ENCODE measurements at regions not wholly inside any gene's neighbourhood (a gene's known extent, or its start where the extent isn't known, plus 50 kb on each side); places are given as distances from the start of the nearest gene placed in this dataset.

DNA sequence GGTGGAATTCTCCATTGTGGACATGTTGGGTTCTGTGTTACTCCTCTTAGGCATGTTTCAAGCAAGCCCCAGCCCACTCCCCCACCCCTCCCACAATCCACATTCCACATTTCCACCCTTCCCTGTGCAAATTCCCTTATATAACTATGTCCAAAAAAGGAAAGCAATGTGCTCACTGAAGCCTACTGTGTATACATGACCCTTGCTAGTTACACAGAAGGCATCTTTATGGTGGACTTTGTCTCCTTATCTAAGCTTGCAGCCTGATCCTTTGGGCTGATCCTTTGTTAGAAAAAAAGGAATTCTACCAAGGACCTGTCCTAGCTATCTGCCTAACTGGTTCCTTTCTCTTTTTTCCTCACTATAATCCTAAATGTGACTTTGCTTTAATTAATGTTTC is 796.8 kb downstream of the NLGN4X start:
- Histone ChIP-seq H4K20me1 (ENCODE audit: insufficient read depth) (no peaks in the 10 kb centered on the region), H3K27ac (ENCODE audit: low read length) (no peak overlapping the region), H3F3A (ENCODE audit: insufficient read depth, low read length, poor library complexity, severe bottlenecking) (no peaks in the 10 kb centered on the region), H3K4me3 (ENCODE audit: low read length) (no peak overlapping the region), H3K9me2 (ENCODE audit: insufficient read depth, low read length) (no peaks in the 10 kb centered on the region), H2AFZ (ENCODE audit: low read depth, low read length) (no peak overlapping the region), H3K4me2 (ENCODE audit: low read length) (no peak overlapping the region), H3K79me2 (replicated peaks; ENCODE audit: insufficient read depth, low read length) (no peaks in the 10 kb centered on the region), H3K27me3 (ENCODE audit: insufficient read depth, low read depth, low read length) (no peaks in the 10 kb centered on the region), H3K36me3 (ENCODE audit: insufficient read depth, low read length) (no peaks in the 10 kb centered on the region), H3K9me3 (ENCODE audit: low read length) (no peaks in the 10 kb centered on the region), H3K9ac (ENCODE audit: low read length) (no peak overlapping the region)
- TF ChIP-seq, protein P1, sequence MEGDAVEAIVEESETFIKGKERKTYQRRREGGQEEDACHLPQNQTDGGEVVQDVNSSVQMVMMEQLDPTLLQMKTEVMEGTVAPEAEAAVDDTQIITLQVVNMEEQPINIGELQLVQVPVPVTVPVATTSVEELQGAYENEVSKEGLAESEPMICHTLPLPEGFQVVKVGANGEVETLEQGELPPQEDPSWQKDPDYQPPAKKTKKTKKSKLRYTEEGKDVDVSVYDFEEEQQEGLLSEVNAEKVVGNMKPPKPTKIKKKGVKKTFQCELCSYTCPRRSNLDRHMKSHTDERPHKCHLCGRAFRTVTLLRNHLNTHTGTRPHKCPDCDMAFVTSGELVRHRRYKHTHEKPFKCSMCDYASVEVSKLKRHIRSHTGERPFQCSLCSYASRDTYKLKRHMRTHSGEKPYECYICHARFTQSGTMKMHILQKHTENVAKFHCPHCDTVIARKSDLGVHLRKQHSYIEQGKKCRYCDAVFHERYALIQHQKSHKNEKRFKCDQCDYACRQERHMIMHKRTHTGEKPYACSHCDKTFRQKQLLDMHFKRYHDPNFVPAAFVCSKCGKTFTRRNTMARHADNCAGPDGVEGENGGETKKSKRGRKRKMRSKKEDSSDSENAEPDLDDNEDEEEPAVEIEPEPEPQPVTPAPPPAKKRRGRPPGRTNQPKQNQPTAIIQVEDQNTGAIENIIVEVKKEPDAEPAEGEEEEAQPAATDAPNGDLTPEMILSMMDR (IDR thresholded peaks at IDR 0.05; ENCODE audit: poor library complexity, severe bottlenecking), result no peak
- TF ChIP-seq, protein P2, sequence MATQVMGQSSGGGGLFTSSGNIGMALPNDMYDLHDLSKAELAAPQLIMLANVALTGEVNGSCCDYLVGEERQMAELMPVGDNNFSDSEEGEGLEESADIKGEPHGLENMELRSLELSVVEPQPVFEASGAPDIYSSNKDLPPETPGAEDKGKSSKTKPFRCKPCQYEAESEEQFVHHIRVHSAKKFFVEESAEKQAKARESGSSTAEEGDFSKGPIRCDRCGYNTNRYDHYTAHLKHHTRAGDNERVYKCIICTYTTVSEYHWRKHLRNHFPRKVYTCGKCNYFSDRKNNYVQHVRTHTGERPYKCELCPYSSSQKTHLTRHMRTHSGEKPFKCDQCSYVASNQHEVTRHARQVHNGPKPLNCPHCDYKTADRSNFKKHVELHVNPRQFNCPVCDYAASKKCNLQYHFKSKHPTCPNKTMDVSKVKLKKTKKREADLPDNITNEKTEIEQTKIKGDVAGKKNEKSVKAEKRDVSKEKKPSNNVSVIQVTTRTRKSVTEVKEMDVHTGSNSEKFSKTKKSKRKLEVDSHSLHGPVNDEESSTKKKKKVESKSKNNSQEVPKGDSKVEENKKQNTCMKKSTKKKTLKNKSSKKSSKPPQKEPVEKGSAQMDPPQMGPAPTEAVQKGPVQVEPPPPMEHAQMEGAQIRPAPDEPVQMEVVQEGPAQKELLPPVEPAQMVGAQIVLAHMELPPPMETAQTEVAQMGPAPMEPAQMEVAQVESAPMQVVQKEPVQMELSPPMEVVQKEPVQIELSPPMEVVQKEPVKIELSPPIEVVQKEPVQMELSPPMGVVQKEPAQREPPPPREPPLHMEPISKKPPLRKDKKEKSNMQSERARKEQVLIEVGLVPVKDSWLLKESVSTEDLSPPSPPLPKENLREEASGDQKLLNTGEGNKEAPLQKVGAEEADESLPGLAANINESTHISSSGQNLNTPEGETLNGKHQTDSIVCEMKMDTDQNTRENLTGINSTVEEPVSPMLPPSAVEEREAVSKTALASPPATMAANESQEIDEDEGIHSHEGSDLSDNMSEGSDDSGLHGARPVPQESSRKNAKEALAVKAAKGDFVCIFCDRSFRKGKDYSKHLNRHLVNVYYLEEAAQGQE (IDR thresholded peaks at IDR 0.05; ENCODE audit: borderline replicate concordance), result no peak
- TF ChIP-seq MXI1 (conservative IDR thresholded peaks at IDR 0.05; ENCODE audit: poor library complexity, severe bottlenecking) (no peak), EZH2 (IDR thresholded peaks at IDR 0.05; ENCODE audit: borderline replicate concordance, insufficient read depth, low read length, poor library complexity, severe bottlenecking) (no peak), RAD21 (conservative IDR thresholded peaks at IDR 0.05) (no peak), EP300 (conservative IDR thresholded peaks at IDR 0.05; ENCODE audit: poor library complexity, severe bottlenecking) (no peak)

DNA sequence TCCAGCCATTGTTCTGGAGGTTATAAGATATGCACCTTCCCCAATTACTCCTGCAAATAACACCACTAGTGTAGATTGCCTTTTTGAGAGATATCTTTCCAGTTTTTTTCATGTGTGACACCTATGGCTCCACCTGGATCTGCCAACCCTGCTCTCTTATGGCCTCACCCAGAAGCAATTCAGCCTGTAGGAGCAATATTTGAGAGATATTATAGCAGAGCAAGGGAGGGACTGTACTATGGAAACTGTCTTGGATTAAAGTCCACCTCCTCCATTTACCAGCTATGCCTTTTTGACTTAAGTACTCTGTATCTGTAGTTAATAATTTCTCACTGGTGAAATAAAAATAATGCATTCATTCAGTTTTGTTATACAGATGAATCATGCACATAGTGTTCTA is 803.5 kb downstream of the NLGN4X start:
- no peaks in the 10 kb centered on the region for H4K20me1 ChIP-seq (ENCODE audit: insufficient read depth)
- no peak for TF ChIP-seq TAF1 (IDR thresholded peaks at IDR 0.05; ENCODE audit: low read depth)
- TF ChIP-seq EP300 (conservative IDR thresholded peaks at IDR 0.05; ENCODE audit: poor library complexity, severe bottlenecking), result no peak
- TF ChIP-seq POLR2AphosphoS5 (IDR thresholded peaks at IDR 0.05), result no peak
- no peak for TF ChIP-seq MXI1 (conservative IDR thresholded peaks at IDR 0.05; ENCODE audit: poor library complexity, severe bottlenecking)
- no peak for TF ChIP-seq RAD21 (conservative IDR thresholded peaks at IDR 0.05)
- TF ChIP-seq, protein P1 (IDR thresholded peaks at IDR 0.05; ENCODE audit: poor library complexity, severe bottlenecking), result no peak
- no peak for TF ChIP-seq EZH2 (IDR thresholded peaks at IDR 0.05; ENCODE audit: borderline replicate concordance, insufficient read depth, low read length, poor library complexity, severe bottlenecking)
- TF ChIP-seq SMC3 (conservative IDR thresholded peaks at IDR 0.05; ENCODE audit: poor library complexity), result no peak
- TF ChIP-seq, protein P2 (IDR thresholded peaks at IDR 0.05; ENCODE audit: borderline replicate concordance), result no peak
- no peak overlapping the region for H3K9ac ChIP-seq (ENCODE audit: low read length)
- no peaks in the 10 kb centered on the region for H3K9me2 ChIP-seq (ENCODE audit: insufficient read depth, low read length)
- no peaks in the 10 kb centered on the region for H3K9me3 ChIP-seq (ENCODE audit: low read length)
- H2AFZ ChIP-seq (ENCODE audit: low read depth, low read length), result no peak overlapping the region
- no peaks in the 10 kb centered on the region for H3K79me2 ChIP-seq (replicated peaks; ENCODE audit: insufficient read depth, low read length)
- no peaks in the 10 kb centered on the region for H3K27me3 ChIP-seq (ENCODE audit: insufficient read depth, low read depth, low read length)
- H3F3A ChIP-seq (ENCODE audit: insufficient read depth, low read length, poor library complexity, severe bottlenecking), result no peaks in the 10 kb centered on the region
- H3K4me3 ChIP-seq (ENCODE audit: low read length), result no peak overlapping the region
- H3K4me2 ChIP-seq (ENCODE audit: low read length), result no peak overlapping the region
- H3K27ac ChIP-seq (ENCODE audit: low read length), result no peak overlapping the region
- no peaks in the 10 kb centered on the region for H3K36me3 ChIP-seq (ENCODE audit: insufficient read depth, low read length)

Measured in neural cell (in vitro differentiated cells).